CD14-positive monocyte (primary cell): ENCODE measurements at regions not wholly inside any gene's neighbourhood (a gene's known extent, or its start where the extent isn't known, plus 50 kb on each side); places are given as distances from the start of the nearest gene placed in this dataset.

Experiments
- DNase-seq, 3 donors: peaks; one replicate each; pipeline ENCODE4 v3.0.0-alpha.2; 2011 to 2022
- H2AFZ ChIP-seq: 2 replicates; pipeline ENCODE4 v1.6.0; 2012; ENCODE audit warnings: mild to moderate bottlenecking, low read depth, low read length, inconsistent platforms; ENCODE audit not compliant: insufficient read depth, poor library complexity, severe bottlenecking
- H3K27ac ChIP-seq, 2 donors: 1 replicate in 1 of 2; 2 replicates in 1 of 2; pipeline ENCODE4 v1.5.1; 2012 to 2013; ENCODE audit warnings: low read length in 2 of 2, control low read depth in 1 of 2, inconsistent platforms in 1 of 2, low read depth in 1 of 2, mild to moderate bottlenecking in 1 of 2
- H3K27me3 ChIP-seq, 2 donors: one replicate each; pipeline versions ENCODE4 v1.6.0 to v1.6.1; 2011 to 2013; ENCODE audit warnings: low read length in 2 of 2; ENCODE audit not compliant: control insufficient read depth in 2 of 2, insufficient read depth in 2 of 2
- H3K36me3 ChIP-seq, 2 donors: replicated peaks in 1 of 2; 1 replicate in 1 of 2; 2 replicates in 1 of 2; pipeline versions ENCODE4 v1.5.1 to v1.6.1; 2012 to 2013; ENCODE audit warnings: low read length in 2 of 2, control low read depth in 1 of 2, inconsistent platforms in 1 of 2, mild to moderate bottlenecking in 1 of 2; ENCODE audit not compliant: insufficient read depth in 2 of 2, control insufficient read depth in 1 of 2
- H3K4me1 ChIP-seq, 2 donors: 1 replicate in 1 of 2; 2 replicates in 1 of 2; pipeline versions ENCODE4 v1.5.1 to v1.6.1; 2012 to 2013; ENCODE audit warnings: low read length in 2 of 2, control low read depth in 1 of 2, inconsistent platforms in 1 of 2, mild to moderate bottlenecking in 1 of 2, moderate library complexity in 1 of 2; ENCODE audit not compliant: insufficient read depth in 2 of 2, control insufficient read depth in 1 of 2
- H3K4me2 ChIP-seq: replicated peaks from 2 replicates; pipeline ENCODE3; 2012; ENCODE audit warnings: low read length, moderate library complexity, mild to moderate bottlenecking; ENCODE audit not compliant: poor library complexity, severe bottlenecking; ENCODE audit errors: extremely low read depth
- H3K4me3 ChIP-seq, 3 experiments: fragments of 200-600 bp in 1 of 3; sonication (generic) in 1 of 3; replicated peaks in 1 of 3; 1 replicate in 2 of 3; 2 replicates in 1 of 3; pipeline ENCODE4 v1.5.1; 2011 to 2013; ENCODE audit warnings: low read length in 3 of 3, mild to moderate bottlenecking in 3 of 3, control low read depth in 2 of 3, low read depth in 2 of 3, inconsistent platforms in 1 of 3, moderate library complexity in 1 of 3
- H3K79me2 ChIP-seq: 2 replicates; pipeline ENCODE4 v1.6.0; 2012; ENCODE audit warnings: mild to moderate bottlenecking, control low read depth, inconsistent platforms, low read length, moderate library complexity; ENCODE audit not compliant: insufficient read depth
- H3K9ac ChIP-seq: 2 replicates; pipeline ENCODE4 v1.6.0; 2017; ENCODE audit warnings: low read length, mild to moderate bottlenecking; ENCODE audit not compliant: insufficient read depth, poor library complexity, severe bottlenecking
- H3K9me3 ChIP-seq, 2 donors: replicated peaks in 1 of 2; 1 replicate in 1 of 2; 2 replicates in 1 of 2; pipeline versions ENCODE4 v1.5.1 to v1.6.1; 2012 to 2013; ENCODE audit warnings: low read length in 2 of 2, control low read depth in 1 of 2; ENCODE audit not compliant: control insufficient read depth in 1 of 2, insufficient read depth in 1 of 2
- H4K20me1 ChIP-seq: 2 replicates; pipeline ENCODE4 v1.6.0; 2012; ENCODE audit warnings: mild to moderate bottlenecking, low read length, control low read depth, moderate library complexity; ENCODE audit not compliant: insufficient read depth
- H3K27ac Mint-ChIP-seq, 7 donors: one replicate each; pipeline ENCODE4 v1.8.0; 2020; ENCODE audit warnings: mild to moderate bottlenecking in 7 of 7, mixed read lengths in 7 of 7, moderate library complexity in 6 of 7, inconsistent platforms in 2 of 7
- H3K27me3 Mint-ChIP-seq, 3 donors: one replicate each; pipeline ENCODE4 v1.8.0; 2021 to 2022; ENCODE audit warnings: low read depth in 3 of 3, mild to moderate bottlenecking in 3 of 3, mixed read lengths in 3 of 3, moderate library complexity in 3 of 3, inconsistent platforms in 1 of 3
- H3K36me3 Mint-ChIP-seq, 2 donors: one replicate each; pipeline ENCODE4 v1.8.0; 2020; ENCODE audit warnings: mixed read lengths in 2 of 2, inconsistent platforms in 1 of 2, mild to moderate bottlenecking in 1 of 2
- H3K4me1 Mint-ChIP-seq: one replicate; pipeline ENCODE4 v1.8.0; 2020; ENCODE audit warnings: mild to moderate bottlenecking, mixed read lengths
- H3K4me3 Mint-ChIP-seq, 2 donors: one replicate each; pipeline ENCODE4 v1.8.0; 2020; ENCODE audit warnings: mild to moderate bottlenecking in 2 of 2, mixed read lengths in 2 of 2, moderate library complexity in 1 of 2
- H3K9me3 Mint-ChIP-seq, 7 donors: one replicate each; pipeline ENCODE4 v1.8.0; 2020 to 2022; ENCODE audit warnings: mixed read lengths in 7 of 7, mild to moderate bottlenecking in 6 of 7, moderate library complexity in 6 of 7, inconsistent platforms in 2 of 7
- WGBS: methylation state at CpG from one replicate; pipeline ENCODE4 v1.1.5; 2013; ENCODE audit warnings: missing lambda C conversion rate; ENCODE audit not compliant: insufficient coverage; 5-methylcytosine and 5-hydroxymethylcytosine counted together
- intact Hi-C, 2 donors: fragments of 100-400 bp; cut with micrococcal nuclease; formaldehyde crosslinking; loops; one replicate each; pipeline versions ENCODE4 v1.15.0 to v1.15.1; 2023
- TF ChIP-seq, protein P1 (sequence below): fragments of 200-600 bp; IDR thresholded peaks from one replicate; pipeline ENCODE4 v1.8.0; 2022; ENCODE audit warnings: antibody characterized with exemption, mild to moderate bottlenecking

DNA sequence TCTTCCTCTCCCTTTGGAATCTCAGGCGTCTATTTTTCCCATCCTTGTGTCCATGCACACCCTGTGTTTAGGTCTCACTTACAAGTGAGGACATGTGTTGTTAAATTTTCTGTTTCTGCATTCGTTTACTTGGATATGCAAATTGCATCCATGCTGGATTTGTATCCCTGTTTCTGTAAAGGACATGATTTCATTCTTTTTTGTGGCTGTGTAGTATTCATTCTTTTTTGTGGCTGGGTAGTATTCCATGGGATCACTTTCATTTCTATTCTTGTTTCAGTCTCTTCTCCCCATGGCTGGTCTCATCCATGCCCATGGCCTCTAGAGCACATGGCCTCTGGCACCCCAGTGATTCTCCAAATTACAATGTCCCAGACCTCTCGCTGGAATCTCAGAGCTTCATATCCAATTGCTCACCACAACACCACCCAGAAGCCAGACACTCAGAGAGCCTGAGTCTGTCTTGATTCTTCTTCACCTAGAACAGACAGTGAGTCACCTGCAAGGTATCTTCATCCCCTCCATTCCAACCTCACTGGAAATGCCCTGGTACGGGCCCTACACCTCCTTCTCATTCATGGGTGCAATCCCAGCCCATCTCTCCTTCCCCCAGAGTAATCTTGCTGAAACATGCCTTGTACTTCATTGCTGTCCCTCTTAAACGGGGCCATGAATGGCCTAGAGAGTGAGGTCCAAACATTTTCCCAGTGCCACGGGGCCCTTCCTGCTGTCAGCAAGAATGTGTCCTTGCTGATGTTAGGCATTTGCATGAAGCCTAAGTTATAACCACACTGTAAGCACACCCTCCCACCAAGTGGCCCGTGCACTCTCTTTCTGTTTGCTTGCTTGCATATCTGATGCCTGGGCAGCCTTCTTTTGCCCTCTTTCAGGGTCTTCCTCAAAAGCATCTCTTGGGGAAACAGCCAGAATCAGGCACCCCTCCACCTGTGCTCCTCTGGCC is 476.2 kb upstream of the TSHZ3 start:
- Mint-ChIP-seq H3K9me3 (peaks cover 0 to 6% (median under 1%) of the 10 kb centered on the region in 7 donors), H3K4me3 (no peak overlapping the region), H3K36me3 (no peaks in the 10 kb centered on the region), H3K27me3 (peaks cover 0 to 5% (median 0%) of the 10 kb centered on the region in 3 donors), H3K4me1 (no peaks in the 10 kb centered on the region), H3K27ac (no peak overlapping the region)
- Histone ChIP-seq H3K4me1 (no peaks in the 10 kb centered on the region), H3K4me3 (no peak overlapping the region), H4K20me1 (no peaks in the 10 kb centered on the region), H2AFZ (no peak overlapping the region), H3K36me3 (no peaks in the 10 kb centered on the region), H3K79me2 (no peaks in the 10 kb centered on the region), H3K9ac (no peak overlapping the region), H3K27me3 (no peaks in the 10 kb centered on the region), H3K4me2 (no peak overlapping the region), H3K9me3 (no peaks in the 10 kb centered on the region), H3K27ac (no peak overlapping the region)
- intact Hi-C loops: no loop called here
- 76% methylated on average over 4 of the region's 7 CpGs for WGBS
- no peak for DNase-seq
- TF ChIP-seq, protein P1, sequence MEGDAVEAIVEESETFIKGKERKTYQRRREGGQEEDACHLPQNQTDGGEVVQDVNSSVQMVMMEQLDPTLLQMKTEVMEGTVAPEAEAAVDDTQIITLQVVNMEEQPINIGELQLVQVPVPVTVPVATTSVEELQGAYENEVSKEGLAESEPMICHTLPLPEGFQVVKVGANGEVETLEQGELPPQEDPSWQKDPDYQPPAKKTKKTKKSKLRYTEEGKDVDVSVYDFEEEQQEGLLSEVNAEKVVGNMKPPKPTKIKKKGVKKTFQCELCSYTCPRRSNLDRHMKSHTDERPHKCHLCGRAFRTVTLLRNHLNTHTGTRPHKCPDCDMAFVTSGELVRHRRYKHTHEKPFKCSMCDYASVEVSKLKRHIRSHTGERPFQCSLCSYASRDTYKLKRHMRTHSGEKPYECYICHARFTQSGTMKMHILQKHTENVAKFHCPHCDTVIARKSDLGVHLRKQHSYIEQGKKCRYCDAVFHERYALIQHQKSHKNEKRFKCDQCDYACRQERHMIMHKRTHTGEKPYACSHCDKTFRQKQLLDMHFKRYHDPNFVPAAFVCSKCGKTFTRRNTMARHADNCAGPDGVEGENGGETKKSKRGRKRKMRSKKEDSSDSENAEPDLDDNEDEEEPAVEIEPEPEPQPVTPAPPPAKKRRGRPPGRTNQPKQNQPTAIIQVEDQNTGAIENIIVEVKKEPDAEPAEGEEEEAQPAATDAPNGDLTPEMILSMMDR: no peak

DNA sequence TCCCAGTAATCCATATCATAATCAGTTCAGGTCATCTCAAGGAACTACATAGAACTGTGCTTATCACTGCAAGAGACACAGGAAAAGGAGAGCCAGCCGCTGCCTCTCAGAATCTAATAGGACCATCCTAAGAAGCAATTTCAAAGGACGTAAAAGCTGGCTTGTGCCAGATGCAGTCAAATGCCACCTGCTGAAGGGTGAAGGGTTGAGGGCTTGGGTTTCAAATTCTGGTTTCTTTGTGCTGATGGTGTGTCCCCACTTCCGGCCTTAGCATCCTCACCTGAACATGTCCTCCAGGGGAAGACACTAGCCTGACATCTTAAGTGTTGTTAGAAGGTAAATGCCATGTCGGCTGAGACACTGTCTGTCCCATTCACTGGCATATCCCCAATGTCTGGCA is 477.1 kb upstream of the TSHZ3 start:
- Mint-ChIP-seq H3K4me1 (no peaks in the 10 kb centered on the region), H3K9me3 (peaks cover 0 to 6% (median 0%) of the 10 kb centered on the region in 7 donors), H3K4me3 (no peak overlapping the region), H3K36me3 (no peaks in the 10 kb centered on the region), H3K27me3 (peaks cover 0 to 3% (median 0%) of the 10 kb centered on the region in 3 donors), H3K27ac (no peak overlapping the region)
- H3K9ac ChIP-seq: no peak overlapping the region
- 86% methylated on average over 1 of the region's 4 CpGs for WGBS
- TF ChIP-seq, protein P1: no peak
- intact Hi-C loops: no loop called here
- no peak overlapping the region for H3K27ac ChIP-seq
- no peak overlapping the region for H3K4me2 ChIP-seq
- H3K79me2 ChIP-seq: no peaks in the 10 kb centered on the region
- no peaks in the 10 kb centered on the region for H4K20me1 ChIP-seq
- DNase-seq: no peak
- H3K4me1 ChIP-seq: no peaks in the 10 kb centered on the region
- no peaks in the 10 kb centered on the region for H3K27me3 ChIP-seq
- no peaks in the 10 kb centered on the region for H3K36me3 ChIP-seq
- H3K4me3 ChIP-seq: no peak overlapping the region
- H2AFZ ChIP-seq: no peak overlapping the region
- H3K9me3 ChIP-seq: no peaks in the 10 kb centered on the region
